CD4-positive, alpha-beta T cell treated with Interleukin-4 for 1 hour (primary cell): ENCODE measurements at regions not wholly inside any gene's neighbourhood (a gene's known extent, or its start where the extent isn't known, plus 50 kb on each side); places are given as distances from the start of the nearest gene placed in this dataset.

ENCODE experiments used
- DNase-seq, 2 donors: peaks; one replicate each; pipeline ENCODE4 v3.0.0-alpha.2; 2020 to 2022

GRCh38 chr22:47786650-47787290, 1024.3 kb downstream of the TBC1D22A start:
- DNase-seq: no peak

GRCh38 chr22:47784991-47785390, 1022.5 kb downstream of the TBC1D22A start:
- DNase-seq: no peak

- no peak for DNase-seq
These were observed 1022.0 kb downstream of the TBC1D22A start for GRCh38 chr22:47784367-47784983.

- DNase-seq: no peak
These were observed 1021.2 kb downstream of the TBC1D22A start for GRCh38 chr22:47783433-47784366.

- DNase-seq: no peak
These were observed 1020.1 kb downstream of the TBC1D22A start for GRCh38 chr22:47782328-47783075.

GRCh38 chr22:47781427-47782111, 1019.1 kb downstream of the TBC1D22A start:
- no peak for DNase-seq

GRCh38 chr22:47781024-47781423, 1018.6 kb downstream of the TBC1D22A start:
- no peak for DNase-seq

GRCh38 chr22:47780281-47780875, 1017.9 kb downstream of the TBC1D22A start:
- DNase-seq: no peak

GRCh38 chr22:47779474-47779873, 1017.0 kb downstream of the TBC1D22A start:
- DNase-seq: no peak

GRCh38 chr22:47778160-47778658, 1015.8 kb downstream of the TBC1D22A start:
- no peak for DNase-seq

GRCh38 chr22:47777426-47777825, 1015.0 kb downstream of the TBC1D22A start:
- DNase-seq: no peak

- no peak for DNase-seq
These were observed 1013.9 kb downstream of the TBC1D22A start for GRCh38 chr22:47776329-47776728.

GRCh38 chr22:47775686-47776085, 1013.2 kb downstream of the TBC1D22A start:
- no peak for DNase-seq

GRCh38 chr22:47775191-47775590, 1012.7 kb downstream of the TBC1D22A start:
- no peak for DNase-seq

- no peak for DNase-seq
These were observed 1011.2 kb downstream of the TBC1D22A start for GRCh38 chr22:47773635-47774034.

GRCh38 chr22:47772864-47773263, 1010.4 kb downstream of the TBC1D22A start:
- no peak for DNase-seq

GRCh38 chr22:47769652-47770051, 1007.2 kb downstream of the TBC1D22A start:
- no peak for DNase-seq

GRCh38 chr22:47768027-47768426, 1005.6 kb downstream of the TBC1D22A start:
- DNase-seq: no peak

- no peak for DNase-seq
These were observed 1005.0 kb downstream of the TBC1D22A start for GRCh38 chr22:47767403-47767802.

- no peak for DNase-seq
These were observed 1003.3 kb downstream of the TBC1D22A start for GRCh38 chr22:47765757-47766156.

GRCh38 chr22:47762141-47762540, 999.7 kb downstream of the TBC1D22A start:
- DNase-seq: no peak

- no peak for DNase-seq
These were observed 997.5 kb downstream of the TBC1D22A start for GRCh38 chr22:47759909-47760308.
